ENCODE measurements at regions not wholly inside any gene's neighbourhood (a gene's known extent, or its start where the extent isn't known, plus 50 kb on each side); places are given as distances from the start of the nearest gene placed in this dataset.

DNA sequence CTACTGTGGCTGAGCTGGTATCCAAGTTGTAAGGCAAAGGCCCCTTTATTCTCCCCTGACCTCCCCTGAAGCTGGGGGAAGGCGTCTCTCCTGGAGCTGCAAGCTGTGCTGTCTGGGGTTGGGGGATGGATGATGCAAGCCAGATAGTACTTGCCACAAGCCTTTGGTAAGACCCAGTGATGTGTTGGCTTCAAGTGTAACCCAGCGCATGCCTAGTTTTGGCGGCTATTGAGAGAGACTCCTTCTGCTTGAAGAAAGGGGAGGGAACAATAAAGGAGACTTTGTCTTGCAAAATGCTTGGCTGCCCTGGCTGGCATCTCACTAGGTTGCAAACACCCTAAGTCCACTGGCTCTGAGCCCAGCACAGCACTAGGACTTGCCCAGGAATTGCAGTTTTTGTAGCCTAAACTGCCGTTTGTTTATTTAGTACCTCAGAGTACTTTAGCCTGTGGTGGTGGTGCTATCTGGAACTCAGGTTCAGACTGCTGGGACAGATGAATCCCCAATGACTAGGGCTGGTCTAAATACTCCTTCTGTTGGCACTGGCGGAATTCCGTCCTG lies 108.2 kb downstream of the TNFSF13B start:
- FAIRE-seq: no peak
- ChIA-PET POLR2A (no interaction called here), CTCF (ENCODE audit: low intra/inter-chr PET ratio, low total read pairs) (no interaction called here)
- no peaks in the 10 kb centered on the region for H3K79me2 ChIP-seq (ENCODE audit: insufficient read depth, low read length)
- no peaks in the 10 kb centered on the region for H3K27me3 ChIP-seq (ENCODE audit: control insufficient read depth in 1 of 2, insufficient read depth in 2 of 2, low read length in 2 of 2)
- BruUV-seq (replicated peaks): no TSS peak
- no peak for DNase-seq (ENCODE audit: low spot score)
- no peak overlapping the region for H3K4me3 ChIP-seq (replicated peaks in 1 of 3; ENCODE audit: insufficient read depth in 1 of 3, low read depth in 2 of 3, low read length in 3 of 3)
- no peak overlapping the region for H3K9ac ChIP-seq (ENCODE audit: insufficient read depth, low read depth, low read length)
- 47% methylated on average over 5 of the region's 6 CpGs for WGBS (ENCODE audit: low lambda C conversion rate)
- no peaks in the 10 kb centered on the region for H3K4me1 ChIP-seq (ENCODE audit: insufficient read depth, low read length)
- in situ Hi-C loops (cut with HindIII; ENCODE audit: extremely low pct_ligation_motif_present, low pct_unique_long_range_greater_than_20kb): no loop called here
- no peak overlapping the region for H3K4me2 ChIP-seq (ENCODE audit: low read depth, low read length)
- no peaks in the 10 kb centered on the region for H4K20me1 ChIP-seq (ENCODE audit: insufficient read depth, low read length)
- no peak for ATAC-seq
- no peak overlapping the region for H3K27ac ChIP-seq (ENCODE audit: extremely low read length, insufficient read depth, low read length)
- no peak overlapping the region for H2AFZ ChIP-seq (ENCODE audit: low read length)
- H3K9me3 ChIP-seq (ENCODE audit: low read length): peaks cover 39% of the 10 kb centered on the region
- intact Hi-C loops (cut with micrococcal nuclease; ENCODE audit: unreplicated experiment): no loop called here
- no peaks in the 10 kb centered on the region for H3K36me3 ChIP-seq (replicated peaks in 1 of 2; ENCODE audit: control insufficient read depth in 1 of 2, insufficient read depth in 2 of 2, low read length in 2 of 2)
- TF ChIP-seq, protein P1, sequence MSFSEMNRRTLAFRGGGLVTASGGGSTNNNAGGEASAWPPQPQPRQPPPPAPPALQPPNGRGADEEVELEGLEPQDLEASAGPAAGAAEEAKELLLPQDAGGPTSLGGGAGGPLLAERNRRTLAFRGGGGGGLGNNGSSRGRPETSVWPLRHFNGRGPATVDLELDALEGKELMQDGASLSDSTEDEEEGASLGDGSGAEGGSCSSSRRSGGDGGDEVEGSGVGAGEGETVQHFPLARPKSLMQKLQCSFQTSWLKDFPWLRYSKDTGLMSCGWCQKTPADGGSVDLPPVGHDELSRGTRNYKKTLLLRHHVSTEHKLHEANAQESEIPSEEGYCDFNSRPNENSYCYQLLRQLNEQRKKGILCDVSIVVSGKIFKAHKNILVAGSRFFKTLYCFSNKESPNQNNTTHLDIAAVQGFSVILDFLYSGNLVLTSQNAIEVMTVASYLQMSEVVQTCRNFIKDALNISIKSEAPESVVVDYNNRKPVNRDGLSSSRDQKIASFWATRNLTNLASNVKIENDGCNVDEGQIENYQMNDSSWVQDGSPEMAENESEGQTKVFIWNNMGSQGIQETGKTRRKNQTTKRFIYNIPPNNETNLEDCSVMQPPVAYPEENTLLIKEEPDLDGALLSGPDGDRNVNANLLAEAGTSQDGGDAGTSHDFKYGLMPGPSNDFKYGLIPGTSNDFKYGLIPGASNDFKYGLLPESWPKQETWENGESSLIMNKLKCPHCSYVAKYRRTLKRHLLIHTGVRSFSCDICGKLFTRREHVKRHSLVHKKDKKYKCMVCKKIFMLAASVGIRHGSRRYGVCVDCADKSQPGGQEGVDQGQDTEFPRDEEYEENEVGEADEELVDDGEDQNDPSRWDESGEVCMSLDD (CRISPR knock-in tag; IDR thresholded peaks at IDR 0.05; ENCODE audit: borderline replicate concordance): no peak
- TF ChIP-seq, protein P2, sequence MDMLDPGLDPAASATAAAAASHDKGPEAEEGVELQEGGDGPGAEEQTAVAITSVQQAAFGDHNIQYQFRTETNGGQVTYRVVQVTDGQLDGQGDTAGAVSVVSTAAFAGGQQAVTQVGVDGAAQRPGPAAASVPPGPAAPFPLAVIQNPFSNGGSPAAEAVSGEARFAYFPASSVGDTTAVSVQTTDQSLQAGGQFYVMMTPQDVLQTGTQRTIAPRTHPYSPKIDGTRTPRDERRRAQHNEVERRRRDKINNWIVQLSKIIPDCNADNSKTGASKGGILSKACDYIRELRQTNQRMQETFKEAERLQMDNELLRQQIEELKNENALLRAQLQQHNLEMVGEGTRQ (IDR thresholded peaks at IDR 0.05; ENCODE audit: low read depth, low read length): no peak
- TF ChIP-seq, protein P2 (CRISPR knock-in tag; IDR thresholded peaks at IDR 0.05; ENCODE audit: borderline replicate concordance): no peak
- TF ChIP-seq POLR2A (IDR thresholded peaks at IDR 0.05; ENCODE audit: insufficient read depth in 1 of 2, low read depth in 2 of 2, low read length in 2 of 2) (no peak), PCBP1 (IDR thresholded peaks at IDR 0.05; ENCODE audit: borderline replicate concordance, low read depth, low read length) (no peak), ZNF292 (CRISPR knock-in tag; IDR thresholded peaks at IDR 0.05; ENCODE audit: borderline replicate concordance, low read depth) (no peak), ZNF616 (CRISPR knock-in tag; IDR thresholded peaks at IDR 0.05; ENCODE audit: low read depth) (no peak), ZNF232 (CRISPR knock-in tag; IDR thresholded peaks at IDR 0.05; ENCODE audit: borderline replicate concordance) (no peak), JUND (CRISPR knock-in tag; IDR thresholded peaks at IDR 0.05) (no peak), FOXA3 (CRISPR knock-in tag; IDR thresholded peaks at IDR 0.05) (no peak), CREM (IDR thresholded peaks at IDR 0.05) (no peak), CREM (CRISPR knock-in tag; IDR thresholded peaks at IDR 0.05) (no peak)
- TF ChIP-seq, protein P3, sequence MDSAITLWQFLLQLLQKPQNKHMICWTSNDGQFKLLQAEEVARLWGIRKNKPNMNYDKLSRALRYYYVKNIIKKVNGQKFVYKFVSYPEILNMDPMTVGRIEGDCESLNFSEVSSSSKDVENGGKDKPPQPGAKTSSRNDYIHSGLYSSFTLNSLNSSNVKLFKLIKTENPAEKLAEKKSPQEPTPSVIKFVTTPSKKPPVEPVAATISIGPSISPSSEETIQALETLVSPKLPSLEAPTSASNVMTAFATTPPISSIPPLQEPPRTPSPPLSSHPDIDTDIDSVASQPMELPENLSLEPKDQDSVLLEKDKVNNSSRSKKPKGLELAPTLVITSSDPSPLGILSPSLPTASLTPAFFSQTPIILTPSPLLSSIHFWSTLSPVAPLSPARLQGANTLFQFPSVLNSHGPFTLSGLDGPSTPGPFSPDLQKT (CRISPR knock-in tag; IDR thresholded peaks at IDR 0.05; ENCODE audit: borderline replicate concordance): no peak
- TF ChIP-seq, protein P4, sequence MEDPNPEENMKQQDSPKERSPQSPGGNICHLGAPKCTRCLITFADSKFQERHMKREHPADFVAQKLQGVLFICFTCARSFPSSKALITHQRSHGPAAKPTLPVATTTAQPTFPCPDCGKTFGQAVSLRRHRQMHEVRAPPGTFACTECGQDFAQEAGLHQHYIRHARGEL (CRISPR knock-in tag; IDR thresholded peaks at IDR 0.05): no peak
